Mucosa of gallbladder (tissue), 1 donor: ENCODE measurements at regions not wholly inside any gene's neighbourhood (a gene's known extent, or its start where the extent isn't known, plus 50 kb on each side); places are given as distances from the start of the nearest gene placed in this dataset.
"Not testable (repeated sequence)": the region's sequence is repeated elsewhere in the genome, so short reads cannot be mapped to it uniquely, and the experiment has no call there.

ENCODE experiments used
- DNase-seq: peaks from one replicate; pipeline ENCODE4 v3.0.0-alpha.2; 2020; ENCODE audit warnings: low spot score
- donor health status: DM: no; HTN: no; CAD: no.

DNA sequence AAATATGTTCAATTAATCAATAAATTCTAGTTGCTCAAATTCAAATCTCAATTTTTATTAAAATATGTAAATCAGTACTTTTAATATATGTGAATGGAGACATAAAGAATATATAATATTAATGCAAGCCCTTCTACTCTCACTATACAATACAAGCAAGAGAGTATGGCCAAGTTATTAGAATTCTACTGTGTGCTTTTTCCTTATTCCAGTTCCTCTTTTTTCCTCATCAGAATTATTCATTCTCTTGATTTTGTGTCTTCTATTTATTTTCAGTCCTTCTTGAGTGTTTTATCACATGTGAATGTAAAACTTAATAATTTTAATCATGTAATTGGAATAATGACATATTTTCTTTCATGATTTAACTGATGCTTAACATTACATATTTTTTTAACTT is 276.8 kb downstream of the PCDH20 start:
- no peak for DNase-seq

DNA sequence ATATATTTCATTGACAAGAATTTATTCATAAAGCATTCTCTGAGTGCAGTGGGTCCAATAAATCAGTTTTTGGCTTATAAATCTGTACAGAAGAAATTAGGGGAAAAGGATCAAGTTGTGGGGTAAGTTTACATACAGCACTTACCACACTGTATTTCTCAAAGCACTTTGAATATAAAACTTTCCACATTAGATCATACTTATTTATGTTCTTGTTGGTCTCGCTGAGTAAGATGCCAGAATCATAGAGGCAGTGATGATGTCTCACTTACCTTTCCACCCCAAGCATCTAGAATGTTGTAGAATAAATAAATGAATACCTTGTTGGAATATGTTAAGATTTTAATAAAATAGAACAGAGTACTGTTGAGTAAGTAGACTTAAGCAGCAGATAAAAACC is 279.1 kb downstream of the PCDH20 start:
- DNase-seq, result no peak

DNA sequence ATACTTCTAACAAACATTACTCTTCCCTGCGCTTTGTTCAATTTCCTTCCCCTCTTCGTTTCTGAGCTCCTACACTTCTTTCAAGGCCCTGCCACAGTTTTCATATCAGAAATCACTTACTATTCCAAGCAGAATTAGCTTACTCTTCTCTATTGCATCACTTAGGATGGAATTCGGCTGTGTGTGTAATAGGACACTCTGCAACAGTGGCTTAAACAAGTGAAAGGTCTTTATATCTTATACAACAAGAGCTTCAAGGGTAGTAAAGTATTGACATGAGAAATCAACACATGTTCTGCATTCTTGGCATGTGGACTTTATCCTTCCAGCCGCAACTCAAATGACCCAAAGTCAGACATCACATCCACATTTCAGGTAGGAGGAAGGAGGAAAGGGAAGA is 279.6 kb downstream of the PCDH20 start:
- DNase-seq, result no peak

DNA sequence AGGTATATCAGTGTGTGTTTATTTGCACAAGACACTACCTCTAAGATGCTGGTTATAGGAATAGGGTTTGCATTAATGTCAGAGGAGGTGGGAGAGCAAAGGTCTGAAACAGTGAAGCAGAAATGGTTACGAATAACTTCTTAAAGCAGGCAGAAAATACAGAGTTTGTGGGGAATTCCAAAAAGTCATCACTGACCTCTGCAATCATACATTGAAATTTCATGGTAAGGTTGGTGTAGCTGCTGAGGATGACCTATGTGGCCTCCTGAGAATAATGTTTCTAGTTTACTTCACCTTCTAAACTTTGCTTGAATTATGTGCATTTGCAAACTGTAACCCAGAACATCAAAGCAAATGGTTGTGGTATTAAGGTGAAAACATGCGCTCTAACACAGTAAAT is 280.1 kb downstream of the PCDH20 start:
- no peak for DNase-seq

DNA sequence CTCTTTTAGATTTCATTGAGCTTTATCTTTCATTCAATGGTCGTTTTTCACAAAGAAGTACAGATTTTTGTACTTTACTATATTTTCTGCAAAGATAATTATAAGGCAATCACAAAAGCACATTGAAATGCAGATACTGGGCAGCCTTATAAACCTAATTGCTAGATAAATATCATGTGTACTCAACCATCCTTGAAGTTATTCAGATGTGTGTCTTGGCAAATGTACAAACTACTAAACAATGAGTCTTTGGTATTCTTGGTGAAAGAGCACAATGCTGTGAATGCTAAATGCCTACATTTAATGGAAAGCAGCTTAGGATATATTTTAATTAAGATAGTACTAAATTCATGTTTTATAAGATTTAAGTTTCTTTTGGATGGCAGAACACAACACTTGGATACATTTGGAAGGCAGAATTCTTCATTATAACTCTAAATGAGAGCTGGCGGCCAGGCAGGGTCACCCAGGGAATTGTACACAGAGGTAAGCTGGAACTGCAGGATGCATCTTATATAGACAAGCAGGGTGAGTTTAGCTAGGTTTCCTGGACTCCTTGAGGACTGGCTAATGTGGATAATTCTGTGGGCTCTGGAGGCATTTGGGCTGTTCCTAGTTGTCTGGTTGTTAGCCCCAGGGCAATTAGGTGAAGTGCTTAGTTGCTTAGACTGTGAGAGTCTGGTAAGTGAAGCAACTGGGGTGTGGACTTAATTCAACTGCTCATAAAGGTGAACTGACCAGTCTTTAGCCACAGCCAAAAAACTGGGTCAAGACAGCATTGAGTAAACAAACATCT is 286.6 kb downstream of the PCDH20 start:
- no peak for DNase-seq

DNA sequence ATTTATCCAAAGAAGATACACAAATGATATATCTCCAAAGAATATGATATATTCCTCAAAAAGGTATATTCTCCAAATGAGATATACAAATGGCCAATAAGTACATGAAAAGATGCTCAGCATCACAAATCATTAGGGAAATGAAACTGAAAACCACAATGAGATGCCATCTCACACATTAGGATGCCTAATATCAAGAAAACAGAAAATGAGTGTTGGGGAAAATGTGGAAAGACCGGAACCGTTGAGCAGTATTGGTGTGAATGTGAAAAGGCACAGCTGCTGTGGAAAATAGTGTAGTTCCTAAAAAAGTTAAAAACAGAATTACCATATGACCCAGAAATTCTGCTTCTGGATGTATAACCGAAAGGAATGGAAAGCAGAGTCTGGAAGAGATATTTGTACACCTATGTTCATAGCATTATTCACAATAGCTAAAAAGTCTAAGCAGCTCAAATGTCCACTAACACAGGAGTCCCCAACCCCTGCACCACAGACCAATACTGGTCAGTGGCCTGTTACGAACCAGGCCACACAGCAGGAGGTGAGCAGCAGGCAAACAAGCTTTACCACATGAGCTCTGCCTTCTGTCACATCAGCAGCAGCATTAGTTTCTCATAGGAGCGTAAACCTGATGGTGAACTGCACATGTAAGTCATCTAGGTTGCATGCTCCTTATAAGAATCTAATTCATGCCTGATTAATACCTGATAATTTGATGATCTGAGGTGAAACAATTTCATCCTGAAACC is 291.9 kb downstream of the PCDH20 start:
- DNase-seq, result no peak

DNA sequence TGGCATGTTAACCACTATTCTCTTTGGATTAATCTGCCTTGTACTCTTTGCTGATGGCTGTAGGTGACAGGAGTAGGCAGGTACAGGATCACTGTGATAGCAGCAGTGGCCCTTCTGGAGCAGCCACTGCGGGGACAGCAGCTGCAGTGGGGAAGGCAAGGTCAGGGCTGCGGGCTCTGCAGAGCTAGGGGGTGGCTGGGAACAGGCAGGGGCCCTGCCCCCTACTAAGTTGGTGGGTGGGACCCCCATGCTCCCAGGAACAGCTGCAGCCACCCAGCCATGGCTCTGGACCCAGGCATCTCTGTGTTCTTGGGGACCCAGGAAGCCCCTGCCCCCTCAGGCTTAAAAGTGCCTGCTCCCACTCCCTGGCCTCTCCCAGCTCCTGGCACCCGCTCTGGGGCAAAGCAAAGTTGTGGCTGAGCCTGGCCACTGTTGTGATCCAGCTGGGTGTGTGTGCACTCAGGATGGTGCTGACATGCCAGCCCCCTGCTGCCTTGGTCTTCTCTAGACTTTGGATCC is 302.4 kb downstream of the PCDH20 start:
- DNase-seq, result no peak

DNA sequence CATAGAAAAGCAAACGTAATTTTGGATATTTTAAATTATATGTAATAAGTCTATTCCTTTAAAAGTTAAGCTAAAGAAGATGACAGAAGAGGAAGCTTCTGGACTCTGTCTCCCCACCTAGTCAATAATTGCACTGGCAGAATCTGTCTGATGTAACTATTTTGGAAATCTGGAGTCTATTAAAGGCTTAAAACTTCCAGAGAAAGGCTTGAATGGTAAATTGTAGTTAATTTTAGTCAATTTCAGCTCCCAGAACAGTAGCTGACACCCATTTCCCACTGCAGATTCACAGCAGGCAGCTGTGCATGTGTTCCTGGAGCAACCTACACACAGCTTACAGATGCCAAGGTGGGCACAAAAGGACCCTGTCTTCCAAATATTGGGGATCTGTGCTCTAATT is 304.1 kb downstream of the PCDH20 start:
- DNase-seq, result no peak

DNA sequence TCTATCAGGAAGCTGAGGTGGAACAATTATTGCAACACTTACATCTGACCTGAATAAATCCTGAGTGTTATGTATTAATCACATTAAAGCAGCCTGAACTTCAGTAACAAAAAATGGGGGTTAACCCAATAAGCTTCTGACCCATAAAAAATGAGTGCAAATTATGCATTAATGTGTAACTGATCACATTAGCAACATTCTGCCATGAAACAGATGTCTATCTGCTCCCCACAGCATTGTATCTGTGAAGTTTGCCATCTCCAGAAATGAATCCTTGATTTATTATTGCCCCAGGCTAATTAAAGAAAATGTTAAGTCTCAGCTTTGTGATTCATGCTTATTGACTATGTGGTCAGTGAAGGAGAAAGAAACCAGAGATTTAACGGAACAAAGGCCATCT is 304.9 kb downstream of the PCDH20 start:
- DNase-seq, result no peak

DNA sequence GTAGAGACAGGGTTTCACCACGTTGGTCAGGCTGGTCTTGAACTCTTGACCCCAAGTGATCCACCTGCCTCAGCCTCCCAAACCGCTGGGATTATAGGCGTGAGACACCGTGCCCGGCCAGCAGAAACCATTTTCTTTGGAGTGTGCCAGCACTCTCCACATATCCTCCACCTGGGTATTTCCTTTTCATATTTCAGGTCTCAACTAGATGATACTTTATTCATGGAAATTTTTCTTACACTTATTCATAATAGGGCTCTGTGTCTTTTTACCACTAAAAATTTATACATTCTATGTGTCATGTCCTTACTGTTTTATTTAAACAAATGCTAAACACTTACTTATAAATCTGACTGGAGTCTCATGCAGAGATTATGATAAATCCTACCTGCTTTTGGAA is 305.9 kb downstream of the PCDH20 start:
- DNase-seq, result no peak

DNA sequence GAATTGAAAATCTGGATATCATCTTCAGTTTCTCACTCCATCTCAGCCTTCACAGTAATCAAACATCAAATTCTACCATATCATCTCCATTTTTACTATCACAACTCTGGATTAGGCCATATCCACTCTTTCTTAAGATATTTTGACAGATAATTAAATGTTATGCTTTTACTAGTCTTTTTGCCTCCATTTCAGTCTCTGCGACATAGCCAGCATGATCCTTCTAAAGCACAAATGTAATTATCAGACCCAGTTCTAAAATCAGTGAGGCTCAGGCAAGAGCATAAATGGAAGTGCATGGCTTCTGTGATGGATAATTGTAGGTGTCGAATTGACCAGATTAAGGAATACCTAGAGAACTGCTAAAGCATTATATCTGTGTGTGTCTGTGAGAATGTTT is 307.7 kb downstream of the PCDH20 start:
- DNase-seq, result no peak

DNA sequence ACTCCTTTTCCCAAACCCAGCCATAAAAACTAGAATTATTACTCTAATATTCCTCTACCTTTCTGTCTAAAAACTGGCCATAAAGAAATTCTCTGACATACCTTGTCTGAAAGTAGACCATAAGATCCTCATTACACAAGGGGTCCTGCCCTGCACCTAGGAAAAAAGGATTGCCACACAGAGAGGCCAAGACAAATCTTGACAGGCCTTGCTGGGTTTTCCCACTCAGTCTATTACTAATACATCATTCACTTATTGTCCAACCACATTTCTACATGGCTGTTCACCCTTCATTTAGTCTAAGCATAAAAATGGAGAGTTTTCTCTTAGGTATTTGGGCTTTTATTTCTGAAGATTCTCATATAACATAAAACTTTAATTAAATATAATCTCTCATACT is 319.8 kb downstream of the PCDH20 start:
- no peak for DNase-seq

DNA sequence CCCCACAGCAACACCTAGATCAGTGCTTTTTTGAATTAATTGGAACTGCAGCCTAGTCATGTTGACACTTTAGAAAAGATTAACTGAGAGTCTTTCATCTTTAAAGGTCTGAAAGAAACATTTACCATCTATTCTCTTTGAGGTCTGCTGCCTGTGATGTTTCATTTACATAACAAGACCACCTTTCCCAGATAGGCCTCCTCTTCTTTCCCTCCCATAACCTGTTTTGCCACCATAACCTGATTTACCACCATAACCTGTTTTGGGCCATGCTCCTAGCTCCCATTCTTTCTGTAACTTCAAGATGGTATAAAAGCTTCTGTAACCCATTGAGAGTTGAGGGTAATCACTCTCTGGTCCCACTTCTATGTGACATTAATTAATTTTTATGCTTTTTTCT is 320.8 kb downstream of the PCDH20 start:
- no peak for DNase-seq

DNA sequence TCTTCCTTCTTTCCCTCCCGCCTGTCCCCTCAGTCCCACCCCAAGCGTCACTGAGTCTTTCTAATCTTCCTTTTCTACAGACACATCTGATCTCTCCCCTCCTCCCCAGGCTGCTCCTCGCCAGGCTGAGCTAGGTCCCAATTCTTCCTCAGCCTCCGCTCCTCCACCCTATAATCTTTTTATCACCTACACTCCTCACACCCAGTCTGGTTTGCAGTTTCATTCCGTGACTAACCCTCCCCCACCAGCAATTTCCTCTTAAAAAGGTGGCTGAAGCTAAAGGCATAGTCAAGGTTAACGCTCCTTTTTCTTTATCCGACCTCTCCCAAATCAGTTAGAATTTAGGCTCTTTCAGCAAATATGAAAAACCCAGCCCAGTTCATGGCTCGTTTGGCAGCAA is 325.8 kb downstream of the PCDH20 start:
- not testable (repeated sequence) for DNase-seq

DNA sequence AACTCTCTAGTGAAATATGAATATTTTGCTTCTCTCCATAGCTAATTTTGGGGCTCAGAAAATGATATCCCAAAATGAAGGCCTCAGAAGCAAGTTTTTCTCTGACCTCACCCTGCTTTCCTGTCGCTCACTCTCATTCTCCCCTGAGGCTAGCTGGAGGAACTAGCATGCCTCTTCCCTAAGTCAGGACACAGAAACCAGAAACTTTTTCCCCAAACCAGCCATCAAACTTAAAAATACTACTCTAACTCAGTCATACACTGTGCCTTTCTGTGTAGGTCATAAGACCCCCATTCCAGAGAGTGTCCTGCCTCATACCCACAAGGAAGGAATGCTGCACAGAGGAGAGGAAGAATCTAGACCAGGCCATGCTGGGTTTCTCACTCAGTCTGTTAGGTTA is 329.6 kb downstream of the PCDH20 start:
- DNase-seq, result no peak

DNA sequence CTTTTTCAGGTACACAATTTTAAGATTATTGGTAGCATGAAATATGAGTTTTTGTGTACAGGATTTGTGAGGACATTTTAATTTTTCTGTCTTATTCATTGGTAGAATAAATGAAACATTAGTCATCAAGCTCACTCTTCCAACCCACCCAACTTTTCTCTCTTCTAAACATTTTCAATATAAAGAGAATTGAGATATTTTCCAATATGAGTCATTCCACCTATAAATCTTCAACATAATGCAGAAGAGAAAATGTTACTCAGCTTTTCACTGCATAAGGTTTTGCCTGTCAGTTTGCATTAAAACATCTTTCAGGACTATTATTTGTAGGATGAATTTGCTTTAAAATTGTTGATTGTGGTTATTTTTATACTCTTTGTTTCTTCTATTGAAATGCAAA is 330.7 kb downstream of the PCDH20 start:
- no peak for DNase-seq

DNA sequence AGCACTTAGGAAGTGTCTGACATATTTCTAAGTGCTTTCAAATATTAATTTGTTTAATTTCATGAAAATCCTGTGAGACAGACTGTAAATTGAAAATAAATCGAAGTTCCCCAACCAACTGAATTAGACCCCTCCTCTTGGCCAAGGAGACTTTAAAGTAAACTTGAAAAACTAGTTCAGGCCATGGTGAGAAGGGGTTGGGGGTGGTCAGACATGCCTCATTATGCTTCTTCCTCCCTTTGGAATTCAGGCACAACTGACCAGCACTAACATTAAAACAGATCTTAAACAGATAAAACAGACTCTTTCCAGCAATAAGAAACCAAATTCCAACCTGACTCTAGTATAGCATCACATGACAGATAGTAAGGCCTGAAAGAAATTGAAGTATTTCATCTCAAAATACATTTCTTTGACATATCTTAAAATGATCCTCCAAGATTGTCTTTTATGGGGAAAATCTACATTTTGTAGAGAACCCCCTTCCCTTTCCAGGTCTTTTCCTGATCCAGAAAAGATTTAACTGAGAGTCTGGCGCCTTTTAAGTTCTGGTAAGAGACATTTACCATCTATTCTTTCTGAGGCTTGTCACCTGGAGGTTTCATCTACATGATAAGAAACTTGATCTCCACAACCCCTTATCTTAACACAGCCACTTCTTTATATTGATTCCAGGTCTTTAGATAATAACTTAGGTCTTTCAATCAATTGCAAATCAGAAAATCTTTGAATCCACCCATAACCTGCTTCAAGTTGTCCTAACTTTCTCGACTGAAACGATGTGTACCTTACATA is 336.5 kb downstream of the PCDH20 start:
- no peak for DNase-seq

DNA sequence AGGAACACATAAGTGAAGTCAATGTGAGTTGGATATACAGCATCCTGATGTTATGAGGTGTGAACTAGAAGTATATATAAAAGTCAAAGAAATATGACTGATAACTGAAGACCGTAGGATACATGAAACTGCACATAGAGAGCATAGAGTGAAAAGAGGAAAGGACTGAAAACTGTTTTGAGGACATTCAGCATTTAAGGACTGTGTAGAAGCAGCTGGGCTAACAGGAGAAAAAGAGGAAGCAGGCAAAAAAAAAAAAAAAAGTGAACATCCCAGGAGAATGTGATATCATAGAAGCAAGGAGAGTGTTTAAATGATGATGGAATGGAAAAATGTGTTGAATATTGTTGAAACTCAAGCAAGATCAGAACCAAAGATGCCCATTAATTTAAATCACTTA is 363.5 kb downstream of the PCDH20 start:
- DNase-seq, result no peak

DNA sequence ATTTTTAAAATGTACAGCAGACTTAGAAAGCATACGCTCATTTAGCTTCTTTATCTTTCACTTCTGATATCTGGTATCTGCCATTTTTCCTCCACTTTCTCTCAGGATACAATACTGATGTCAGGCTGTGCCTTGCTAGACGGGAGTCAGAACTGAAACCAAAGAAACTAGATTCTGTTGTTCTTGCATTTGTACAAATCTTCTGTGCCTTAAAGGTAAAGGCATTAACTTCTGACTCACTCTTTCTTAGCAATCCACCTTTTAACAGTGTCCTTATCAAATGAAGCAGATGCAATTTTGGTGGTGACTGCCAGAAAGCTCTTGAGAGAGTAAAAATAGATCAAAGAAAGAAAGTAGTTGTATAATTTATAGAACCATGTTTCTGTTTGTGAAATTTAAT is 370.4 kb downstream of the PCDH20 start:
- no peak for DNase-seq

DNA sequence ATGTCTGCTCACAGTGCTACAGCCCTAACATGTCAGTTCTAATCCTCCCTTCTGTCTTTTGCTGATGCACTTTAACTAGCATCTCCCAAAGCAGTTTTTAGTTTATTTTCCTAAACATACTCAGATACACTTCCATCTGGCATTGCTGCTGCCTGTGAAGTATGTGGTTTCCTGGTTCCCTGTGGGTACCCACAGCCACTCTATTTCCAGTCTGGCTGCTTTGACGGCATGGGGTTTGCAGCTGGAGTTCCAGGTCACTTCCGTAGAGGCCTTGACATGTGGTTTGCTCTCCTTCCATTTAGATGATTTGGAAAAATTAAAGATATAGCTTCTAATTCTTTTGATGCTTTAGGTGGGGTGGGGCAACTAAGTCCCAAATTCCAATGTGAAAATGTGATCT is 375.5 kb downstream of the PCDH20 start:
- no peak for DNase-seq

DNA sequence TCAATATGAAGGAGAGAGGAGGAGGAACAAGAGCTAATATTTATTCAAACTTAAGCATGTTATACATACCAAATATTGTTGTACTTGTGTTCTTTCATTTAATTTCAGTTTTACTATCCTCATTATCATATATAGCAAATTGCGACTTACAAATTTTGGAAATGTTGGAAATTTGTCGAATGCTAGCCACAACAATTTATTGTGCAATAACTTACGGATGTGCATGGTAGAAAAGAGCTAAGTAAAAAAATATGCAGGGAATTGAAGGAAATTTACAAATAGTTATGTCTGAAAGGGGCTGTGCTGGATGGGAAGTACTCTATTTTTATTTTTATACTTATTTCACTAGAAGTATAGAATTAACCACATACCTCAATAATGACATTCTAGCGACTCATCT is 376.3 kb downstream of the PCDH20 start:
- no peak for DNase-seq

DNA sequence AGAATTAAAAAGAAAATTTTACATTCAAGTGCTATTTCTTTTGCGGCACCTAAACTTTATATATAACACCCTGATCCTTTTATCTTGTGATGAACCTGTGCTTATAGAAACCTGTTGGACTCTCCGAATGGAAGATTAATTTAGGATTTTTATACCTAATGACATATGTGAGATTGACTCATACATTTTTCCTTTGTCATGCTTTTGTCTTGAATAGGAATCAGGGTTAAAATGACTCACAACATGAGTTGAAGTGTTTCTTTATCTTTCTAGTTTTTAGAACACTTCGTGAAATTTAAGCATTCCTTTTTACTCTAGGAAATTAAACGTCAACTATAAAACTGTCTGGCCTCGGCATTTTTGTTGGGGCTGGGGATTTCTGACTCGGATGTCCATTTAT is 378.9 kb downstream of the PCDH20 start:
- no peak for DNase-seq

DNA sequence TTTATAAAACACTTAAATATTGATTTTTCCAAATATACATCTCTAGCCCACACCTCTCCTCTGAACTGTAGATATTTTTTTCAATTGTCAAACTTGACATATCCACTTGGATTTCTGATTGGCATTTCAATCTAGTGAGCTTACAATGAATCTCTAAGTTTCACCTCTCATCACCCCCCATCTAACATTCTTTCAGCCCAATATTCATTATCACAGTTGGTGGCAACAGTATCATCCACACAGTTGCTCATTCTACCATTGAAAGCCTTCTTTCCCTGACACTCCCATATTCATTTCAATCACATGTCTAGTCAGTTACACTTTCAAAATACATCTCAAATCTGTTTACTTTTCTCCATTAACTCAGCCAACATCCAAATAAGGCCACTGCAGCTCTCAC is 385.2 kb downstream of the PCDH20 start:
- DNase-seq, result no peak
